OCI-LY3 (cell line): ENCODE measurements at regions not wholly inside any gene's neighbourhood (a gene's known extent, or its start where the extent isn't known, plus 50 kb on each side); places are given as distances from the start of the nearest gene placed in this dataset.
"Not testable (repeated sequence)": the region's sequence is repeated elsewhere in the genome, so short reads cannot be mapped to it uniquely, and the experiment has no call there.

Experiments
- EZH2phosphoT487 ChIP-seq: fragments of 200-600 bp; shearing (Covaris generic); IDR thresholded peaks from 2 replicates; pipeline ENCODE4 v1.6.1; 2018; ENCODE audit warnings: antibody characterized with exemption, mixed run types, low read depth
- TF ChIP-seq, protein P1 (sequence below): fragments of 200-600, 300-600 bp; sonication (generic); IDR thresholded peaks from 2 replicates; pipeline ENCODE4 v1.5.1; 2014; ENCODE audit warnings: antibody characterized with exemption, low read length, low read depth

DNA sequence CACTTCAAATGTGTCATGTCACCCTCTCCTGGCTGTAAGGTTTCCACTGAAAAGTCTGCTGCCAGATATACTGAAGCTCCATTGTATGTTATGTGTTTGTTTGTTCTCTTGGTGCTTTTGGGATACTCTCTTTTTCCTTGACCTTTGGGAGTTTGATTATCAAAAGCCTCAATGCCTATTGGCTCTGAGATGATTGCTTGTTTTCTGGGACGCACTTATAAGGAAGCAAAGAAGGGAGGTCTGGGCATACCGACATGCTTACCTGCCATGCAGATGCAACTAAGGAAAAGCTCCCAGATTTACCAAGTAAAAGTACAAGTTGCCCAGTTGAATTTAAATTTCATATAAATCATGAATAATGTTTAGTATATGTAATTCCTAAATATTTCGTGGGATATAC is 145.3 kb downstream of the SYT15 start:
- TF ChIP-seq, protein P1, sequence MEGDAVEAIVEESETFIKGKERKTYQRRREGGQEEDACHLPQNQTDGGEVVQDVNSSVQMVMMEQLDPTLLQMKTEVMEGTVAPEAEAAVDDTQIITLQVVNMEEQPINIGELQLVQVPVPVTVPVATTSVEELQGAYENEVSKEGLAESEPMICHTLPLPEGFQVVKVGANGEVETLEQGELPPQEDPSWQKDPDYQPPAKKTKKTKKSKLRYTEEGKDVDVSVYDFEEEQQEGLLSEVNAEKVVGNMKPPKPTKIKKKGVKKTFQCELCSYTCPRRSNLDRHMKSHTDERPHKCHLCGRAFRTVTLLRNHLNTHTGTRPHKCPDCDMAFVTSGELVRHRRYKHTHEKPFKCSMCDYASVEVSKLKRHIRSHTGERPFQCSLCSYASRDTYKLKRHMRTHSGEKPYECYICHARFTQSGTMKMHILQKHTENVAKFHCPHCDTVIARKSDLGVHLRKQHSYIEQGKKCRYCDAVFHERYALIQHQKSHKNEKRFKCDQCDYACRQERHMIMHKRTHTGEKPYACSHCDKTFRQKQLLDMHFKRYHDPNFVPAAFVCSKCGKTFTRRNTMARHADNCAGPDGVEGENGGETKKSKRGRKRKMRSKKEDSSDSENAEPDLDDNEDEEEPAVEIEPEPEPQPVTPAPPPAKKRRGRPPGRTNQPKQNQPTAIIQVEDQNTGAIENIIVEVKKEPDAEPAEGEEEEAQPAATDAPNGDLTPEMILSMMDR: not testable (repeated sequence)
- TF ChIP-seq EZH2phosphoT487: not testable (repeated sequence)
